ENCODE measurements at regions not wholly inside any gene's neighbourhood (a gene's known extent, or its start where the extent isn't known, plus 50 kb on each side); places are given as distances from the start of the nearest gene placed in this dataset.

GRCh38 chr9:81868145-81868544 is 60.1 kb upstream of the SPATA31D4 start:
- TF ChIP-seq POLR2A (IDR thresholded peaks at IDR 0.05) = no peak
- no peak for TF ChIP-seq CTCF (IDR thresholded peaks at IDR 0.05)
